Effector memory CD8-positive, alpha-beta T cell (primary cell): ENCODE measurements at regions not wholly inside any gene's neighbourhood (a gene's known extent, or its start where the extent isn't known, plus 50 kb on each side); places are given as distances from the start of the nearest gene placed in this dataset.

ENCODE experiments used
- ATAC-seq: fragments of 150-1000 bp; cut with Tn5 transposase; replicated peaks from 2 replicates; pipeline ENCODE4 v1.10.0; 2021; ENCODE audit warnings: mild to moderate bottlenecking, moderate library complexity
- DNase-seq, 3 experiments: peaks; one replicate each; pipeline ENCODE4 v3.0.0; 2021
- H3K27ac Mint-ChIP-seq, 2 donors: one replicate each; pipeline ENCODE4 v1.8.0; 2022; ENCODE audit warnings: mild to moderate bottlenecking in 2 of 2, mixed read lengths in 2 of 2, moderate library complexity in 2 of 2
- H3K27me3 Mint-ChIP-seq, 2 donors: one replicate each; pipeline ENCODE4 v1.8.0; 2022; ENCODE audit warnings: mixed read lengths in 2 of 2
- H3K36me3 Mint-ChIP-seq: one replicate; pipeline ENCODE4 v1.8.0; 2022; ENCODE audit warnings: mild to moderate bottlenecking, moderate library complexity, mixed read lengths; ENCODE audit not compliant: insufficient read depth
- H3K4me1 Mint-ChIP-seq, 2 donors: one replicate each; pipeline ENCODE4 v1.8.0; 2022; ENCODE audit warnings: low read depth in 2 of 2, mixed read lengths in 2 of 2
- H3K4me3 Mint-ChIP-seq, 2 donors: one replicate each; pipeline ENCODE4 v1.8.0; 2022; ENCODE audit warnings: mild to moderate bottlenecking in 2 of 2, mixed read lengths in 2 of 2, moderate library complexity in 2 of 2
- H3K9me3 Mint-ChIP-seq, 2 donors: one replicate each; pipeline ENCODE4 v1.8.0; 2022; ENCODE audit warnings: mixed read lengths in 2 of 2

DNA sequence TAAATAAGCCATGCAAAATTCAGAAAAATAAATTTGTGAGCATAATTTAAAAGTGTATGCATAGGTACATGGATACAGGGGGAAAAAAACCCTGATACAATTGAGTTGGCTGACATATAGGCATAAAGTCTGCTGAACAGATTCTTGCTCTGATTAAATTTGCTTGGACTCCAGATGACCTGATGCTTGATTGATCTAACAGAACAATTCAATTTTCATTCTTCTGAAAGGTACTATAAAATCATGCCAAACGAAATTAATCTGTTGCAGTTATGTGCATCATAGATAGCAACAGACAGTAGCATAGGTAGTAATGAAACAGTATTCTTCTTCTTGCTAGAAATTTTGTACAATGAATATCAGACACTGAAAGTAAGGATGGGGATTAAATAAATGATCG lies 578.2 kb upstream of the SLITRK6 start:
- H3K9me3 Mint-ChIP-seq = peaks cover 8 to 10% of the 10 kb centered on the region in 2 donors
- no peaks in the 10 kb centered on the region for H3K4me1 Mint-ChIP-seq
- ATAC-seq = no peak
- H3K36me3 Mint-ChIP-seq = no peaks in the 10 kb centered on the region
- H3K4me3 Mint-ChIP-seq = no peak overlapping the region
- H3K27me3 Mint-ChIP-seq = no peaks in the 10 kb centered on the region
- DNase-seq = no peak
- no peak overlapping the region for H3K27ac Mint-ChIP-seq

DNA sequence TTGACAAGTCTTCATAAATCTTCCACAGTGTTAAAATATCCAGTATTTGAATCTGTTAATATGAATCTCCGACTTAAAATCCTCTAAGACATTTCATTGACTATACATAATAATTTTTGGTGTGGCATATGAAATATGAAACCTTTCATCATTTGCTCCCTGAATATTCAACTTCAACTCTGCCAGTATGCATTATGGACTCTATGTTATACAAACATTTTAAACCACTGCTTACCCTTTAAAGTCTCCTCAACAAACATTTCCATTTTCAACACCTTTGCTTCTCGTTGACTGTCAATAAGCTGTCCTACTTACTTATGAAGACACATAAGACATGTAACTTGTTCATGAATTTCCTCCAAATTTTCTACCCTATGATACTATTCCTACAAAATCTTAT lies 579.4 kb upstream of the SLITRK6 start:
- no peaks in the 10 kb centered on the region for H3K4me1 Mint-ChIP-seq
- no peaks in the 10 kb centered on the region for H3K36me3 Mint-ChIP-seq
- no peak overlapping the region for H3K4me3 Mint-ChIP-seq
- no peak overlapping the region for H3K27ac Mint-ChIP-seq
- DNase-seq (no peak), ATAC-seq (no peak)
- no peaks in the 10 kb centered on the region for H3K27me3 Mint-ChIP-seq
- H3K9me3 Mint-ChIP-seq = peaks cover 0 to 4% of the 10 kb centered on the region in 2 donors

DNA sequence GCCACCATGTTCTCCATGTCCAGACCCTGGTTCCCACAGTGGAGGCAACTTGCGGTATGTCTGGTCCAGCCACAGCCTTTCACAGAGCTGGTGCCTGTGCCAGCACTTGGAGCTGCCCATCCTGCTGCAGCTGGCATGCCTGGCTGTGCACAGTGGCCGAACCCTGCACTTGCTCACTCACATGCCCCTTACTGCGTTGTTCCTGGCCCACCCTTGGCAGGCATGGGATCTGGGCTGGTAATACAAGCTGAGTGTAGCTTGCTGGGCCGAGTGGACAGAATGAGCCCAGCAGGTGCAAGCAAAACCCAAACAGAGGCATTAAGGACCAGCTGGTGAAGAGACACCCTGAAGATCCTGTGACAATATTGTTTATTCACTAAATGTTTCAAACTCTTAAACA lies 583.9 kb upstream of the SLITRK6 start:
- ATAC-seq = no peak
- no peak overlapping the region for H3K4me3 Mint-ChIP-seq
- no peaks in the 10 kb centered on the region for H3K4me1 Mint-ChIP-seq
- H3K27ac Mint-ChIP-seq = no peak overlapping the region
- peaks cover 0 to 8% of the 10 kb centered on the region in 2 donors for H3K9me3 Mint-ChIP-seq
- no peaks in the 10 kb centered on the region for H3K27me3 Mint-ChIP-seq
- no peak for DNase-seq
- no peaks in the 10 kb centered on the region for H3K36me3 Mint-ChIP-seq

DNA sequence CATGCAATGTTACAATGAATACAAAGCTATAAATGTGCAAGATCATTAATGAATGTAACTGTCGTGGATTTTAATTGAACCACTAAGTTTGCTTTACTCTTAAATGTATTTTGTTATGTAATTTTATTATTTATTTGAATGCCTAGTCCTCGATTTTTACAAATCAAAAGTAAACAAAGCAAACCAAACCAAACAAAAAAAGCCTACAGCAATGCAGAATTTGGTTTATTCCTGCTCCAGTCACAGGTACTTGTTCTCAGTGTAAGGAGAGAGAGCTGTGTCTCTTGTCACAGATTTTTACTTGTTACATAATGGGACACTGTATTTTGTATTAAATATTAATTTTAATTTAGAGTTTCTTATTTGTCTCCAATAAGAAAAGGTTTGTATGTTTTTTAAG lies 584.3 kb upstream of the SLITRK6 start:
- no peak overlapping the region for H3K4me3 Mint-ChIP-seq
- H3K27me3 Mint-ChIP-seq = no peaks in the 10 kb centered on the region
- H3K36me3 Mint-ChIP-seq = no peaks in the 10 kb centered on the region
- no peak for DNase-seq
- H3K27ac Mint-ChIP-seq = no peak overlapping the region
- peaks cover 0 to 6% of the 10 kb centered on the region in 2 donors for H3K9me3 Mint-ChIP-seq
- no peak for ATAC-seq
- no peaks in the 10 kb centered on the region for H3K4me1 Mint-ChIP-seq

DNA sequence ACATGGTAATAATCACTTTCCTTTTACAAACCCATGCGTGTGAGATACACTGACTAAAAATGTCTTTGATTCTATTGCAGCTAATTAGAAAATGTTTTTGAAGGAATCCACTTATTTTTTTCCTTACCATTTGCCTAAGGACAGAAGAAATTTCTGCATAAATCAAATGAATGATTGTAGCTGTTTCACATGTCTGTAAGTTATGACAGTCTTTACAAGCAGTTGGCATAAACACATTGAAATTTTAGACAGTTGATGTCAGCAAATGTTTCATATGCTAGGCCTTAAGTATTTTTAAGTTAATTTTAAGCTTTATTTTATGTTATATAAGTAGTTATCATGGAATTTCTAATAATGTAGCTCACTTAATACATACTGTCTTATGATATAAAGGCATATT lies 598.4 kb upstream of the SLITRK6 start:
- Mint-ChIP-seq H3K27me3 (no peaks in the 10 kb centered on the region), H3K9me3 (peaks cover 0 to 4% of the 10 kb centered on the region in 2 donors)
- no peak for ATAC-seq

DNA sequence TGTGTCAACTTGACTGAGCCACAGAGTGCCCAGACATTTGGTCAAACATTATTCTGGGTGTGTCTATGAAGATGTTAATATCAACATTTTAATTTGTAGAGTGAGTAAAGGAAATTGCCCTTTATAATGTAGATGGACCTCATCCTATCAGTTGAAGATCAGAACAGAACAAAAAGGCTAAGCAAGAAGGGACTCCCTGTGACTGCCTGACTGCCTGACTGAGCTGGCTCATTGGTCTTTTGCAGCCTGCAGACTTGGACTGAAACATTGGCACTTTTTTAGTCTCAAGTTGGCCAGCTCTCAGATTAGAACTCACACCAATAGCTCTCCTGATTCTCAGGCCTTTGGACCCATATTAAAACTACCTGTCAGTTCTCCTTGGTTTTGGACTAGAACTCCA lies 600.4 kb upstream of the SLITRK6 start:
- H3K9me3 Mint-ChIP-seq = peaks cover 0 to 6% of the 10 kb centered on the region in 2 donors
- no peak overlapping the region for H3K4me3 Mint-ChIP-seq
- no peaks in the 10 kb centered on the region for H3K36me3 Mint-ChIP-seq
- ATAC-seq = no peak
- no peak overlapping the region for H3K27ac Mint-ChIP-seq
- no peaks in the 10 kb centered on the region for H3K4me1 Mint-ChIP-seq
- no peak for DNase-seq
- H3K27me3 Mint-ChIP-seq = no peaks in the 10 kb centered on the region

More for the DNA sequence above, 598.4 kb upstream of the SLITRK6 start:
- Mint-ChIP-seq H3K4me1 (no peaks in the 10 kb centered on the region), H3K27ac (no peak overlapping the region), H3K36me3 (no peaks in the 10 kb centered on the region), H3K4me3 (no peak overlapping the region)
- no peak for DNase-seq

DNA sequence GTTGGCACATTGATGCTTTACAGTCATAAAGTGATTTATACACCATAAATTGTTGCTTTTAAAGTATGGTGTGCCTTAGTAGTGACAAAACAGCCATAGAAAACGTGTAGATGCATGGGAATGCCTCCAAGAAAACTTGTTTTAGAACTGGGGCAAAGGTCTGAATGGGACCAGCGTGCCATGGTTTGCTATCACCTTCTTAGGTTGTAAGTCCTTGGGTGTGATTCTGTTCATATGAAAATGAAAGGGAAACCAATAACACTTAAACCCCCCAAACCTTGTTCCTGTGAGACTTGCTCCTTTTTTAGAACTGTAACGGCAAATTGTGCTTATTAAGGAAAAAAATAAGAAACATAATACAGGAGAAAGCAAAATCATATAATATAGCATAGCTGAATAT lies 603.3 kb upstream of the SLITRK6 start:
- no peak for DNase-seq
- H3K36me3 Mint-ChIP-seq = no peaks in the 10 kb centered on the region
- H3K4me1 Mint-ChIP-seq = no peaks in the 10 kb centered on the region
- H3K27me3 Mint-ChIP-seq = no peaks in the 10 kb centered on the region
- no peak for ATAC-seq
- H3K9me3 Mint-ChIP-seq = peaks cover 0 to 6% of the 10 kb centered on the region in 2 donors
- peak overlapping the region in 1 of 2 donors; percentile 51 for H3K4me3 Mint-ChIP-seq
- H3K27ac Mint-ChIP-seq = no peak overlapping the region

DNA sequence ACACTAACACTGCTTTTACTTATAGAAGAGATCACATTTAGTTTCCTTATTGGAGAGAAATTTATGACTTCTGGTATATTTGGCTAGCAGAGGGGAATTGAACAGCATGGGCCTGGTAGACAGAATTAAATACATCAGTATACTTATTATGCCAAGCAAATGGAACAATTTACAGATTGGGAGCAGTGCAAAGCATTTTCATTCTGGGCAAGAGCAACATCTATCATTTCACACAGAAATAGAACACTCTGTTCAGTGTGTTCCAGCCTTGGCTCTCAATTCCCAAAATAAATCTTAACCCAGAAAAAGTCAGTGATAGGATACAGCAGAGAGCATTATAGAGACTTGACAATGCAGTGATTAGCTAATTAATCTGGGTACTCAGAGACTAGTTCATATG lies 604.0 kb upstream of the SLITRK6 start:
- ATAC-seq = no peak

DNA sequence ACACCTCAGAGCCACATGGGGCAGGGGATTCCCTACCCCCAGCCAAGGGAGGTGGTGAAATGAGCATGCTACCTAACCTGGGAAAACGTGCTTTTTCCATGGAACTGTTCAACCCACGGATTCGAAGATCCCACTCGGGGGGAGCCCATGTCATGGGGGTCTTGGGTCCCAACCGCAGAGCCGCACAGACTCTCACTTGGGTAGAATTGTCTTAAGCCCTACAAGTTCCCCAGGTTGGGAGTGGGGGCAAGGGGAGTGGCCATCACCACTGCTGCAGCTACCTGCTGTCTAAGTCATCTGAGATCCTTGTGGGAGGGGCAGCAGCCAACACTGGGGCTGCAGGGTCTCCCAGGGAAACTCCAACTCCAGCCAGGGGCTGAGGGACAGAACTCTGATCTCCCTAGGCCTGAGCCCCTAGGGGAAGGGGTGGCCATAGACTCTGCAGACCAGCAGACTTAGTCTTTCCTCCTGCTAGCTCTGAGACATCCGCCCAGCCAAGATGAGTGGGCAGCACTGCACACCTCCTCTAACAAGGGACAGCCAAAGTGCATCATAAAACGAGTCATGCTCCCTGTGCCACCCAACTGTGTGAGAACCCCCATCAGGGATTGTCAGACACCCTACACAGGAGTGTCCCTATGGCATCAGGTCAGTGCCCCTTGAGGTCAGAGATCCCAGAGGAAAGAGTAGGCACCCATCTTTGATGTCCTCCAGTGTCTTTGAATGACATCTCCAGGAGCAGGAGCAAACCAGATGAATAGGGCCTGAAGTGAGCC lies 610.4 kb upstream of the SLITRK6 start:
- no peaks in the 10 kb centered on the region for H3K36me3 Mint-ChIP-seq
- H3K4me1 Mint-ChIP-seq = no peaks in the 10 kb centered on the region
- ATAC-seq (no peak), DNase-seq (no peak)
- H3K4me3 Mint-ChIP-seq = no peak overlapping the region
- no peak overlapping the region for H3K27ac Mint-ChIP-seq
- no peaks in the 10 kb centered on the region for H3K27me3 Mint-ChIP-seq
- H3K9me3 Mint-ChIP-seq = peaks cover 8 to 11% of the 10 kb centered on the region in 2 donors

More for the DNA sequence above, 604.0 kb upstream of the SLITRK6 start:
- Mint-ChIP-seq H3K4me3 (no peak overlapping the region), H3K4me1 (no peaks in the 10 kb centered on the region), H3K27me3 (no peaks in the 10 kb centered on the region), H3K9me3 (peaks cover 0 to 6% of the 10 kb centered on the region in 2 donors), H3K27ac (no peak overlapping the region), H3K36me3 (no peaks in the 10 kb centered on the region)
- no peak for DNase-seq

DNA sequence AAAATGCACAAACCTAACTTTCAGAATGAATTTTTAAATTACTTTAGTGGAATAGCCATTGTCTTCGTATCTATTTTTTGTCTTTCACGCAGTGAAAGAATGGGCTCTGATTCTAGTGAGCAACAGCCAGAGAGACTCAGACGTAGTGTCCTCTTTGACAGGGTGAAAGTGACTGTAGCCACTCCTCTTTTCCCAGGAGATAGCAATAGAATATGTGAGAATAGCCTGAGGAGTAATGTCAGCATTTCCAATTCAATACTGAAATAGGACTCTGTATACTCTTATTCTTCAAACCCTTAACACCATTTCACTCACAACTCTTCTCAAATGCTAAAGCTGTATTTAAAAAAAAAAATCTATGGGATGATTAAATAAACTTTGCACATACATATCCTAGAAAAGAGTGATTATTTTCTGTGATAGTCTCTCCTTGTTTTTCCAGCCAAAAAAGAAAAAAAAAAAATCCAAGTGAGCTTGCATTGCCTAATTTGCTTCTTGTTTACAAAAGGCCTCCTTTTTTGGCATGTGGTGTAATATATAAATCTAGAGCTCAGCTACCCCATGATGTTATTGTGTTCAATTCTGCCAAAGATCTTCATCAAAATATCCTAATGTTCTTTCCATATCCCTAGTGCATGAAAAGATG lies 626.1 kb upstream of the SLITRK6 start:
- H3K27me3 Mint-ChIP-seq = no peaks in the 10 kb centered on the region
- H3K4me1 Mint-ChIP-seq = no peaks in the 10 kb centered on the region
- H3K9me3 Mint-ChIP-seq = peaks cover 5 to 6% of the 10 kb centered on the region in 2 donors
- no peaks in the 10 kb centered on the region for H3K36me3 Mint-ChIP-seq
- DNase-seq (no peak), ATAC-seq (no peak)
- H3K27ac Mint-ChIP-seq = no peak overlapping the region
- H3K4me3 Mint-ChIP-seq = no peak overlapping the region

DNA sequence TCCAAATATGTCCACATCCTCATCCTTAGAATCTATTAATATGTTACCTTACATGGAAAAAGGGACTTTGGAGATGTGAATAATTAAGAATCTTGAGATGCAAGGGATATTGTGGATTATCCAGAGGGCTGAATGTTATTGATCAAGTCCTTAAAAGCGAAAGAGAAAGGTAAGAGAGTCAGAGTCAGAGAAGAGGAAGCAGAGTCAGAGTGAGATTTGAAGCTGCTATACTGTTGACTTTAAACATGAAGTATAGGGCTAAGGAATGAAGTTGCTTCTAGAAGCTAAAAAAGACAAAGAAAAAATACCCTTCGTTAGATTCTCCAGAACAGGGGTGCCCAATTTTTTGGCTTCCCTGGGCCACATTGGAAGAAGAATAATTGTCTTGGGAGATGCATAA lies 627.2 kb upstream of the SLITRK6 start:
- Mint-ChIP-seq H3K27ac (no peak overlapping the region), H3K4me3 (no peak overlapping the region), H3K9me3 (peaks cover 0 to 3% of the 10 kb centered on the region in 2 donors), H3K27me3 (no peaks in the 10 kb centered on the region), H3K36me3 (no peaks in the 10 kb centered on the region), H3K4me1 (no peaks in the 10 kb centered on the region)
- DNase-seq (no peak), ATAC-seq (no peak)

DNA sequence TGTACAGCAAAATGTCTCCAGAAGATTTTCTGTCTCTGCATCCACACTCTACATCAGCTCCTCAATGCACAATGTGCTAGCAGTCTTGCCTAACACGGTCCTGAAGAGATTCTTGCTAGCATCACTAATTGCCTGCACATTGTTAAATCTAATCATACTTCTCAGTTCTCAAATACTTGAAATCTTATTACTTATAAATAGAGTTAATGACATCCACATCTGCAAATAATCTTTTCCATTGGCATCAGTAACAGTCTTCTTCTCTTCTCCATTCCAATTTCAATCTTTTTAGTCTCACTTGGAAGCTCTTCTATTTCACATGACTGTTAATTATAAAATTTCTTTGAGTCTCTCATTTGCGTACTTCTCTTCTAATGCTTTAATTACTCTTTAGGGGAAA lies 630.5 kb upstream of the SLITRK6 start:
- H3K9me3 Mint-ChIP-seq = peaks cover 6 to 10% of the 10 kb centered on the region in 2 donors
- DNase-seq (no peak), ATAC-seq (no peak)
- H3K27me3 Mint-ChIP-seq = no peaks in the 10 kb centered on the region
- no peak overlapping the region for H3K4me3 Mint-ChIP-seq
- H3K36me3 Mint-ChIP-seq = peaks cover 5% of the 10 kb centered on the region
- no peak overlapping the region for H3K27ac Mint-ChIP-seq
- no peaks in the 10 kb centered on the region for H3K4me1 Mint-ChIP-seq

DNA sequence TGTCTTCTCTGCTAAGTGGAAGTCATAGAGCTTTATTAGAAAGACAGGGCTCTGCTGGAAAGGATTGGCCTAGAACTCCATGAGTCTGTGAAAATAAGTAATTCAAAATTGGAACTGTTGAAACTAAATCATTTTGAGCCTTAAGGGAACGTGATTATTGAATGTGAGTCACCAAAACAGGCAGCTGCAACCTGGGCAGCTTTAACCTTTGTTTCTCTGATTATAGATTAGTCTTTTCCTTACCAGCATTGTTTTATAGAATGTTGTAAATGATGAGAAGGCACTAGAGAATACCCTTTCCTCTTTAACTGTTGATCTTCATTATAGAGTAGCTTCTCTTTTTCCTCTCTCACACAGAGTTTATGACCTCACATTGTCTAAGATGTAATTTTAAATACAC lies 638.8 kb upstream of the SLITRK6 start:
- ATAC-seq (no peak), DNase-seq (no peak)
- H3K27me3 Mint-ChIP-seq = no peaks in the 10 kb centered on the region
- no peak overlapping the region for H3K4me3 Mint-ChIP-seq
- no peaks in the 10 kb centered on the region for H3K4me1 Mint-ChIP-seq
- H3K36me3 Mint-ChIP-seq = peaks cover 5% of the 10 kb centered on the region
- peaks cover 6 to 10% of the 10 kb centered on the region in 2 donors for H3K9me3 Mint-ChIP-seq
- no peak overlapping the region for H3K27ac Mint-ChIP-seq

DNA sequence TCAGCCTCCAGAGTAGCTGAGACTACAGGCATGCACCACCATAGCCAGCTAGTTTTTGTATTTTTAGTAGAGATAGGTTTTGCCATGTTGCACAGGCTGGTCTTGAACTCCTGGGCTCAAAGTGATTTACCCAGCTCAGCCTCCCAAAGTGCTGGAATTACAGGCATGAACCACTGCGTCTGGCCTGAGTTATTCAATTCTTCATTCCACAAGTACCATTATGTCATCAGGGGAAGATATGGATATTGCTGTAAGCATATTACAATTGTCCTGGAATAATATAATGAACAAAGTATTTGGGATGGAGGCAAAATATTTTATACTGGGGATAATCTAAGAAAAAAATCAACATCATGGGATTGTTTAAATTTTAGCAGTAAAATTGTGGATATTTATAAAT lies 646.0 kb upstream of the SLITRK6 start:
- no peak for ATAC-seq
- DNase-seq = no peak
- Mint-ChIP-seq H3K9me3 (peaks cover 0 to 7% of the 10 kb centered on the region in 2 donors), H3K27ac (no peak overlapping the region), H3K36me3 (no peaks in the 10 kb centered on the region), H3K4me1 (no peaks in the 10 kb centered on the region), H3K4me3 (no peak overlapping the region), H3K27me3 (no peaks in the 10 kb centered on the region)
